Prostate gland (tissue), 2 donors: ENCODE measurements at regions not wholly inside any gene's neighbourhood (a gene's known extent, or its start where the extent isn't known, plus 50 kb on each side); places are given as distances from the start of the nearest gene placed in this dataset.
"Not testable (repeated sequence)": the region's sequence is repeated elsewhere in the genome, so short reads cannot be mapped to it uniquely, and the experiment has no call there.

ENCODE experiments used
- DNase-seq: peaks from one replicate; pipeline ENCODE4 v3.0.0-alpha.2; 2019; ENCODE audit warnings: low spot score
- H3K27ac ChIP-seq, 2 donors: fragments of 200-600 bp; sonication (generic); 2 replicates each; pipeline ENCODE4 v1.5.1; 2017 to 2019
- H3K27me3 ChIP-seq: fragments of 200-600 bp; sonication (generic); replicated peaks from 2 replicates; pipeline ENCODE4 v1.5.1; 2019; ENCODE audit not compliant: insufficient read depth
- H3K36me3 ChIP-seq, 2 donors: fragments of 200-600 bp; sonication (generic); 1 replicate in 1 of 2; 2 replicates in 1 of 2; pipeline versions ENCODE4 v1.5.1 to v1.8.1; 2017 to 2019
- H3K4me1 ChIP-seq: fragments of 200-600 bp; sonication (generic); replicated peaks from 2 replicates; pipeline ENCODE4 v1.5.1; 2019
- H3K4me3 ChIP-seq, 2 donors: fragments of 200-600 bp; sonication (generic); 2 replicates each; pipeline ENCODE4 v1.5.1; 2017 to 2019
- H3K9me3 ChIP-seq: fragments of 200-600 bp; sonication (generic); 2 replicates; pipeline ENCODE4 v1.5.1; 2017
- CTCF ChIP-seq, 4 experiments: fragments of 200-600 bp in 2 of 4; fragments of 450-650 bp in 2 of 4; sonication (generic) in 2 of 4; IDR thresholded peaks; 1 replicate in 3 of 4; 2 replicates in 1 of 4; pipeline ENCODE4 v1.5.1; 2016 to 2019; ENCODE audit warnings: antibody characterized with exemption in 4 of 4, mild to moderate bottlenecking in 2 of 4, moderate library complexity in 2 of 4
- POLR2A ChIP-seq: fragments of 450-650 bp; IDR thresholded peaks from one replicate; pipeline ENCODE4 v1.6.1; 2016; ENCODE audit warnings: antibody characterized with exemption, mild to moderate bottlenecking
- POLR2AphosphoS5 ChIP-seq: sonication (generic); formaldehyde crosslinking; IDR thresholded peaks from one replicate; pipeline ENCODE4 v1.6.1; 2017; ENCODE audit warnings: antibody characterized with exemption
- WGBS: methylation state at CpG from one replicate; pipeline ENCODE4 v1.1.5; 2018; 5-methylcytosine and 5-hydroxymethylcytosine counted together
- intact Hi-C: fragments of 100-400 bp; cut with DNase I; formaldehyde crosslinking; loops from one replicate; pipeline ENCODE4 v1.14.2; 2022

- Histone ChIP-seq H3K27me3 (no peaks in the 10 kb centered on the region), H3K4me1 (no peaks in the 10 kb centered on the region), H3K27ac (no peak overlapping the region), H3K36me3 (no peaks in the 10 kb centered on the region), H3K9me3 (no peaks in the 10 kb centered on the region), H3K4me3 (no peak overlapping the region)
- TF ChIP-seq POLR2AphosphoS5, result no peak
- TF ChIP-seq POLR2A, result no peak
- TF ChIP-seq CTCF (IDR thresholded peaks at IDR 0.05), result no peak
- intact Hi-C loops, result no loop called here
- DNase-seq, result no peak
- 67% methylated on average over 13 of the region's 13 CpGs for whole genome bisulfite sequencing
Observed at GRCh38 chr22:46031965-46032851, 55.2 kb upstream of the WNT7B start.

- WGBS, result 95% methylated on average over 11 of the region's 11 CpGs
Observed at GRCh38 chr22:46033256-46034200, 56.6 kb upstream of the WNT7B start.

GRCh38 chr22:46034480-46034879 lies 57.5 kb upstream of the WNT7B start:
- intact Hi-C loops, H3K27ac ChIP-seq, H3K27me3 ChIP-seq, H3K36me3 ChIP-seq, DNase-seq, H3K9me3 ChIP-seq, H3K4me1 ChIP-seq, H3K4me3 ChIP-seq: not testable (repeated sequence)
- WGBS, result 90% methylated on average over 5 of the region's 5 CpGs

More at GRCh38 chr22:46033256-46034200, 56.6 kb upstream of the WNT7B start:
- TF ChIP-seq POLR2A, result no peak
- DNase-seq, result no peak
- Histone ChIP-seq H3K9me3 (no peaks in the 10 kb centered on the region), H3K27ac (no peak overlapping the region), H3K27me3 (no peaks in the 10 kb centered on the region), H3K4me1 (no peaks in the 10 kb centered on the region), H3K4me3 (no peak overlapping the region), H3K36me3 (no peaks in the 10 kb centered on the region)
- intact Hi-C loops, result no loop called here

- Histone ChIP-seq H3K9me3 (no peaks in the 10 kb centered on the region), H3K4me1 (no peaks in the 10 kb centered on the region), H3K4me3 (peak overlapping the region; percentile 8 to 32), H3K36me3 (no peaks in the 10 kb centered on the region), H3K27me3 (no peaks in the 10 kb centered on the region), H3K27ac (peak overlapping the region; percentile 80 to 100)
- intact Hi-C loops, result no loop called here
- 5% methylated on average over 16 of the region's 16 CpGs for WGBS
- DNase-seq, result no peak
- no peak for TF ChIP-seq CTCF (IDR thresholded peaks at IDR 0.05)
- TF ChIP-seq POLR2A, result peak; percentile 35
- no peak for TF ChIP-seq POLR2AphosphoS5
Observed at GRCh38 chr22:46035380-46035741, 58.4 kb upstream of the WNT7B start.

GRCh38 chr22:46035742-46036557 lies 59.0 kb upstream of the WNT7B start:
- H3K36me3 ChIP-seq, result no peaks in the 10 kb centered on the region
- H3K27ac ChIP-seq, result peak overlapping the region; percentile 99 to 100
- H3K9me3 ChIP-seq, result no peaks in the 10 kb centered on the region
- intact Hi-C loops, result no loop called here
- no peaks in the 10 kb centered on the region for H3K27me3 ChIP-seq
- no peaks in the 10 kb centered on the region for H3K4me1 ChIP-seq
- peak overlapping the region; percentile 47 to 64 for H3K4me3 ChIP-seq
- peak; percentile 100 for DNase-seq
- TF ChIP-seq CTCF (IDR thresholded peaks at IDR 0.05) (peak in 2 of 4 experiments; percentile 6 to 14), POLR2A (peak; percentile 97), POLR2AphosphoS5 (peak; percentile 96)
- WGBS, result 1% methylated on average over 53 of the region's 84 CpGs
